HG02610 (cell line): ENCODE measurements at regions not wholly inside any gene's neighbourhood (a gene's known extent, or its start where the extent isn't known, plus 50 kb on each side); places are given as distances from the start of the nearest gene placed in this dataset.

Experiments used
- ATAC-seq: cut with Tn5 transposase; IDR thresholded peaks from one replicate; pipeline ENCODE4 v1.9.1; 2021; ENCODE audit warnings: mild to moderate bottlenecking, moderate library complexity; ENCODE audit not compliant: unreplicated experiment

DNA sequence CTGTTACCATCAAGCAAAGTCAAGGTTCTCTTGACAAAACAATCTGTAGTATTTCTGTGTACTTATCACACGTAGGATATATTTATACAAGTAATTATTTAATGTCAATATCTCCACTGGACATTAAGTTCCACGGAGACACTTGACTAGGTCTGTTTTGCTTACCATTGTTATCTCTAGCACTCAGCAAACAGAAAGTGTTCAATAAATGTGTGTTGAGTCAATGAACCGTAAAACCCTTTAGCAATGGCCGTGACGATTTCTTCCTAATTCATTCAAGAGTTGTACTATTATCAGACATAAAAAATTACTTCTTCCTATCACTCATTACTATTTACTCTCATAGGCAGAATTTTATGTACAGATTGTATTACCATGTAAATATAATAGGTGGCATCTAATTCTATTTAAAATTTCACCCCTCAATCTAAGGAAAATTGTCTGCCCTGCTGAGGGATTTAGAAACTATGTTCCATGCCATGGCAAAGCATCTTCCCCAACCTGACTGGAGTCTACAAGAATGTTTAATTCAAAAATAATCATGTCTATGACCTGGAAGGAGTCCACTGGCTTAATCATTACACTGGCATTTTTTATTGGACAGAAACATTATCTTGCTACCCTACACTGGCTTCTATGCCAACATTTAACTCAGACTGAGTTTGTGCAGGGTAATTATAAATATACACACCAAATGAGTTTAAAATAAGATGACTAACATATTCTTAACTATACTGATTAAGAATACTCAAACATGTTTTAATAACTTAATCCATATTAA lies 301.9 kb downstream of the ZEB2 start:
- ATAC-seq = no peak

DNA sequence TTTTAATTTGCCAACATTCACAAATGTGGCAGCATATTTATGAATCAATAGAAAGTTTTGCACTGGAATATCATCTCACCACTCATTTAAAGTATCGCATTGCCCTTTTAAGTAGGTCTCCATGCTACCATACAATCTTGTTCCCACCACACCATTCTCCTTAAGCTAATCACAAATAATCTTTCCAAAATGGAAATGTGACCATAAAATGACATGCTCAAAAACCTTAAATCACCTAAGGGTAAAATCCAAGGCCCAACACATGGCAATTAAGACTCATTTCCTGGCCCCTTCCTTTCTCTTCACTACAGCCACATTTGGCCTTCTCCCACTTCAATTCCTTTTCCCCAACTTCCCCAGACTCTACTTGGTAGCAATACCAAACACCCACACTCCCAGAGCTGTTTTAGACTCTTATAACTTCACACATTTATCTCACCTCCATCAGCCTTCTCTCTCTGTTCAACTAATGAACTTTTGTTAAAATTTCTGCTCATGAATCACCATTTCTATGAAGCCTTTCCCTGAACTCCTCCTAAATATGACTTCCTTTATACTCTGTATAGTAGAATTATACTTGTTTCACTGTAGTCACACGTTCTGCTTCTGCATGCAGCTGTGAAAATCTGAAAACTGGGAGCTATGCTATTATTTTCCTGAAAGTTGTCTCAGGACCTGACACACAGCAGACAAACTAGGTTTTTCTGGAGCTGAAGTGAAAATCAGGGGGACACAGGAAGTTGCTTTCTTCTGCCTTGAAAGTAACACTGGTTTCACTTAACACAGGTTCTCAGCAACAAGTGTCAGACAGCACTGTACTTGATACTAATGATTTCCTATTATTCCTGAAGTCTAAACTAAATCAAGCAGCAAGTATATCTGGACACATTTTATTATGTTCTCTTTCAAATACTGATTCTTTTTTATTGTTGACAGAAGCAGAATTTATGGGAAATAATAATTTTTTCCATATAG lies 303.9 kb downstream of the ZEB2 start:
- peak; percentile 46 for ATAC-seq

DNA sequence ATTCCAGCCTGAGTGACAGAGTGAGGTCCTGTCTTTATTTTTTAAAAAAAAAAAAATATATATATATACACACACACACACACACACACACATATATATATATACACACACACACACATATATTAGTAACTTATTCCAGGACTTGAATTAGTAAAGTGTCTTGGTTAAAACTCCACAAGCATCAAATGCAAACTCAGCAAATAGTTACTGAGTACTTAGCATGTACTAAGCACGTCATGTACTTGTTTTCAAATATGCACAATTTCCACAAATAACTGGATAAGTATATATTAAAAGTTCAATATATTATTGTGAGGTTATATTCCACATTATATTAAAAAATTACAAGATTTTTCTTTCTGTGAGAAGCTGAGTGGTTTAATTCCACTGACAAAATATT lies 304.7 kb downstream of the ZEB2 start:
- no peak for ATAC-seq

DNA sequence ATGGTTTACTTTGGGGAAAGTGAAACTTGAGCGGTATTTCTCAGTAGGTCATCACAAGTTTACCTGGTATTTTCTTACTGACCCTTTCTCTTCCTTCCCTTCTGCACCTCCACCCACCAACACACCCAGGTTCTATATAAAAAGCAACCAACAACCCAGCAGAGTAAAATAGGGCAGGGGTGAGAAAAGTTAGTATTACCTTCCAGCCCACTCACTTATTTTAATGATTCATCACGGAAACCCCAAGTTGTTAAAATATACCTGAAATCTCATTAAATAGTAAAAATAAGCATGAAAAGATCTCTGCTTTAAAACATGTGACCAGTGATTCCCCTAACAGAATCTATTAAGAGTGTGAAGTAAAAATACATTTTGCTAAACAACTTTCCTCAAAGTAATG lies 306.1 kb downstream of the ZEB2 start:
- ATAC-seq = peak; percentile 90

DNA sequence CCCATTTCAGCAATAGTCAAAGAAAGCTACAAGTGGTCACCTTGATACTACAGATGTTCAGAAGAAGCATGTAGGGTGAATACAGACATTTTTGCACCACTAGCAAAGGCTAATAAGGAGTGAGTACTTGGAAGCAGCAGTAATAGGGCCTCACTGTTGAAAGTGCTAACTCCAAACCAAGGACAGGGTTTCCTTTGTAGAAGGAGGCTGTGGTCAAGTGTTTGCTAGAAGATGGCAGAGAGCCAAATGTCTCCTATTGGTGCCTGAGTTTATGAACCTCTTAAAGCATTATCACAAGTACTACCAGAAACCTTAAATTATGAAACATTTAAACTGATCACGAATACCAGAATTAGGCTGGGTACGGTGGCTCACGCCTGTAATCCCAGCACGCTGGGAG lies 308.1 kb downstream of the ZEB2 start:
- ATAC-seq = no peak

DNA sequence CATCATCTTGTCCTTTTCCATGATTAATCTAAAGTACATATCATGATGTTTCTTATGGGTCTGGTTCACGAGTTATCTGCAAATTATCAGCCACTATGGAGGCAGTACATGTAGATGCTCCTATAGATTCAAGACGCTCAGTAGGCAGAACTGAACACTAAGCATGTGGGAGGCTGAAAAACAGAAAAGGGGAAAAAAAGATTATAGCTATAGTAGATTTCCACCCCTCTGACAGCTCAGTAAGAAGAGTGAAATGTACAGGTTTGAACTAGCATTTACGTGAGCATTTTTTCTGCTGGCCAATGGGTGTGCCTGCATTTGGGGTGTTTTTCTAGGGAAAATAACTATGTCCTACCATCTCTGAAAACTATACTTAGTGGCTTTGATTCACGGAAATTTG lies 308.9 kb downstream of the ZEB2 start:
- no peak for ATAC-seq

- no peak for ATAC-seq
These were observed 309.8 kb downstream of the ZEB2 start for GRCh38 chr2:144210076-144210475.

DNA sequence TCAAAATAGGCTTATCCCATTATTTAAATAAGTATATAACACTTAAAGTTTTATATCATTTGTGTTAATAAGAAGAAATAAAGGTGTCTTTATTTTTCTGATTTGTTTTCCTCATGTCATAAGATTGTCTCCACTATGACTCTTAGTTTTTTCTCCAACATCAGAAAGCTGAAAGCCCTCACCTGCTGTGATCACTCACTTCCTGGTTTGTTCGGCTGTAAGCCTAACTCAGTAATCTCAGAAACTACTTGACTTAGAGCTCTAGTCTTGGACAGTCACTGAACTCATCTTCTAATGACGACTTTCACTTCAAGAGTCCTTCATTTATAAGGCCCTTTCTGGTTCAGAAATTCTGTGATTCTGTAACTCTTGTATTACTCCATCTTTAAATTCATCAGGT lies 311.0 kb downstream of the ZEB2 start:
- ATAC-seq = no peak

- no peak for ATAC-seq
These were observed 313.9 kb downstream of the ZEB2 start for GRCh38 chr2:144206019-144206418.

DNA sequence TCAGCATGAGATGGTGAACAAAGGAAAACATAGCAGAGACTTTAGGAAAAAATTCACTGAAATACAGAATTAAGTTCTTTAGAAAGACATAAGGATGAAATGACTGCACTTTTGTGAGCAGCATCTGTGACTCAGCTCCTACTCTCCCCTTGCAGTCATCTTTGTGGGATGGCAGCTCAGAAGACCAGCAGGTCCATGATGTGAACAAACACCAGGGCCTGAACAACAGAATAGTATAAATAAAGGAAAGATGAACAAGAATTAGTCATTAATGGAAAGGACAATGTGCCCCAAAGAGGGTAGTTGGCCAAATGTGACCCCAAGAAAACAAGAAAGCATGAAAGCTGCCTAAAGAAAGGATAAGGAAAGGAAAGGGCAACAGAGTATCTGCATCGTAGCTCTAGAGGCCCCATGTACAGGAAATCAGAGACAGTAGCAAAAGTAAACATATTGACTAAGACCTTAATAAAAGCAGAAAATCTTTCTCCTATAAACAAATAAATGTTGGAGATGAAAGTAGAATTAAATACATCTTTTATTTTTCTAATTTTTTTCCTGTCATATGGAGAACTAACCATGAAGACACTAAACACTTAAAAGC lies 318.0 kb downstream of the ZEB2 start:
- ATAC-seq = no peak

- no peak for ATAC-seq
These were observed 318.8 kb downstream of the ZEB2 start for GRCh38 chr2:144201126-144201525.

DNA sequence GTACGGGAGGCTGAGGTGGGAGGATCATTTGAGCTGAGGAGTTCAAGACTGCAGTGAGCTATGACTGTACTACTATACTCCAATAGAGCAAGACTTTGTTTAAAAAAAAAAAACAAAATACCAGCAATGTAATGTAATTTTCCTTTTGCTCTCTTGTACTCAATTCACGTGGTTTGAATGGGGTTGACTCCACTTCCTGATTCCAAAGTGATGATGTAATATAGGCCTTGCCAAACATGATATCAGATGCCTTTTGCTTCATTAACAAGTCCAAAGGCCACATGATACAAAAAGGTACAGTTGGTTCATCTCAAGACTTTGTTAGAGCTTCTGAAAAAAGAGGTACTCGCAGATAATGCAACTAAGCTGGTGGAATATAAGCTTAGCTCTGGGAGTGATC lies 321.8 kb downstream of the ZEB2 start:
- no peak for ATAC-seq

DNA sequence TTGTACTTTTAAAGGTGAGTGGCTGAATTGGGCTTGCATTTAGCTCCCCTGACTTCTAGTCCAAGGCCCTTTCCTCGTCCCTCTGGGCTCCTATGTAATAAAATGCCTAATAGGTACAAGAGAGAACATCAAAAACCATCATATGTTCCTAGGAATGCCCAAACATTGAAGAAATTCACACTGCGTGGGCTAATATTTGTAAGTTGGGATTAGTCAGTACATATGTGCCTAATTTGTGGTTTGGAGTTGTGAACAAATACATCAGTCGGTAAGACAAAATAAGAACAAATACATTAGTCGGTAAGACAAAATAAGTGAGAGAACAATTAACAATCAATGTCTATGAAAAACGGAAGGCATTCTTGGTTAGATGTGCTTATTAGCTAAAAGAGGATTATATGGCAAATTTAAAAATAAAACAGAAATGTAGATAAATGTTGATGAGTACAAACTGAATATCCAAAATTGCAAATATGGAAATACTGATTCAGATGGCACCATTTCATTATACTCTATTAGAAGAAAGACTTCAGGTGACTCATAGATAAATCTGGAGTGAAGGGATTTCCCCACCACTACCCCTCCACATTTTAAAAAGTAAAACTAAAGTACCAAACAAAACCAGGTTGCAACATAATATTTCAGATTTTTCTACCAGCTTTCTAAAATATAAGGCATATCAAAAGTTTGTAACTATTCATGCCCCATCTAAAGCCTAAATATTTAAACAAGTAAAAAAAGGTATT lies 325.4 kb downstream of the ZEB2 start:
- ATAC-seq = peak; percentile 50

GRCh38 chr2:144190908-144191605 lies 328.9 kb downstream of the ZEB2 start:
- no peak for ATAC-seq

GRCh38 chr2:144183727-144184126 lies 336.2 kb downstream of the ZEB2 start:
- peak; percentile 98 for ATAC-seq

DNA sequence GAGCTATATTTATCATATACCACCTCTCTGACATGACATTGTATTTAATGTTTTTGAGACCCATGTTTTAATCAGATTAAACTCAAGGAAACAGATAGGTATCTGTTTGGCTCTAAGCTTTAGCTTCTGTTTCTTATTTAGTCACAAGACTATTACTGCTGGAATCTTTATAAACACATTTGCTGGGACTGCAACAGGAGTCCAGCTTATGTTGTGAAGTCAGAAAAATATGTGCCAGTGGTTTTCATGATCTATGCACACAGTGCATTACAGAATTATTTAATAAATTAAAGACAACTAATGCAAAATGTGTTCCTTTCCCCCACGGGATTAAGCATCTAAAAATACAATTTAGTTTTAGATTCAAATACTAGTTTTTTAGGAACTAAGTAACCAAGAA lies 338.9 kb downstream of the ZEB2 start:
- no peak for ATAC-seq

DNA sequence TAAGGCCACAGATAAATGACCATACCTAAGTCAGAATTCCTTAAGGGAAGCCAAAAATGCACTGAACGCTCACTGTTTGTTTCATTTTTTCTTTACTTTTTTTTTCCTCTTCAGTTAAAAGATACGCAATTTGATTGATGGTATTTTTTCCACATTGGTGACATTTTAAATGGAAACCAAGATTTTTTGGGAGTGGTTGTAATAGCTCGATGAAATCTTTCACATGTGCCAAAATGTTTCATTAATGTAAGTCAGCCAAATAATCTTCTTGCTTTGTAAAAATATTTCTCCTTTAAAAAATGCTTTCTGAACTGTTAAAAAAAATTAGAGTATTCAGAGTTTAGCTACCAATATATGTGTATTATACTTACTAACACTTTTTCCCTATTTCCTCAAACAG lies 339.8 kb downstream of the ZEB2 start:
- ATAC-seq = no peak

DNA sequence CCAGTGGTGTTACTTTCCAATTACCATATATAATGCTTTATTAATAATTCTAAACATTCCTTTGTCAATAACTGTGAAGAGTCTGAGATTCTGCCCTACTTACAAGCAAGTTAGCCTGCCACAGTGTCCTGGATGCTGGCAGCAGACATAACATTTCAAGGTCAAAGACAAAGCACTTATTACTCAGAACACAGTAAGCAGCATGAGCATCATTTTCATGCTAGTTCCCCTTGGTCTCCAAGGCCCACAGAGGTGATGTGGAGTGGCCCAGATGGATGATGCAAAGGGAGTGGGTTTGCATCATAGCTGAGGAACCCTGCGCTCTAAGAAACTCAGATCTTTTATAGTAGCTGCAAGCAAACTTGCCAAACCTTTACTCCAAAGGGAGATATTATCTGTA lies 349.7 kb downstream of the ZEB2 start:
- ATAC-seq = no peak

DNA sequence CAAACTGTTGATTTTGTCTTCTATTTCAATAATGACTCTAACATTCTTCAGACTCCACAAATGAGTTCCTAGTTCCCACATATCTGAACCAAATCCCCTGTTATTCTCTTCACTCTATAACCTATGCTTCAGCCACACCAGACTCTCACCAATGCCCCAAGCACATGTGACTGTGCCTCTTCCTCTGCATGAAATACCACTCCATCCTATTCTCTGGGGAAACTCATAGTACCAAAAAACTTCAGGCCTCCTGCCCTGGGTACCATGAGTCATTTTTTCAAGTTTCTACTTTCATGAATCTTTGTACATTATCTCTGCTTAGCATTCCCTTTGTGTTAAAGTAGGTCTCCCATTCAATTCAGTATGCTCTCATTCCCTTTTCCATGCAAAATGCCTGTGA lies 353.2 kb downstream of the ZEB2 start:
- ATAC-seq = no peak

GRCh38 chr2:144165599-144166250 lies 354.2 kb downstream of the ZEB2 start:
- ATAC-seq = no peak
